HG03095 (cell line): ENCODE measurements at regions not wholly inside any gene's neighbourhood (a gene's known extent, or its start where the extent isn't known, plus 50 kb on each side); places are given as distances from the start of the nearest gene placed in this dataset.
"Not testable (repeated sequence)": the region's sequence is repeated elsewhere in the genome, so short reads cannot be mapped to it uniquely, and the experiment has no call there.

Experiments
- ATAC-seq: cut with Tn5 transposase; IDR thresholded peaks from one replicate; pipeline ENCODE4 v1.9.1; 2021; ENCODE audit warnings: moderate library complexity; ENCODE audit not compliant: unreplicated experiment

DNA sequence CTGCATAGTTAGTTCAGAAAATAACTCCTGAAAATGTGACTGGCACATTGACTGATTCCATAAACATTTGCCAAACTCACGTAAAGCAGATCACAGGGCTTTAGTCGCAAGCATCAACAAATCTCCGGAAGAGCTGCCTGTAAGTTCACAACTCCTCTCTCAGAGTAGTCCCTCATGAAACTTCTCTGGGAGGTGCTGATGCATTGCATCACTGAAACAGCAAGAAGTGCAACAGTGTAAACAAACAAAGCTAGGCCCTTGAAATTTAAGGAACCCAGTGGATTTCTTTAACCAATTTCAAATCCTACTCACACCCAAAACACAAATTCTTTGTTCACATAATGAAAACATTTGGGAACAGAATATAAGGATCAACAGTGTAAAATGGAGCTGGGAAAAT lies 1691.7 kb upstream of the FLRT2 start:
- no peak for ATAC-seq

GRCh38 chr14:83842547-83842946 lies 1687.4 kb upstream of the FLRT2 start:
- ATAC-seq = no peak

GRCh38 chr14:83847102-83847501 lies 1682.8 kb upstream of the FLRT2 start:
- ATAC-seq = no peak

DNA sequence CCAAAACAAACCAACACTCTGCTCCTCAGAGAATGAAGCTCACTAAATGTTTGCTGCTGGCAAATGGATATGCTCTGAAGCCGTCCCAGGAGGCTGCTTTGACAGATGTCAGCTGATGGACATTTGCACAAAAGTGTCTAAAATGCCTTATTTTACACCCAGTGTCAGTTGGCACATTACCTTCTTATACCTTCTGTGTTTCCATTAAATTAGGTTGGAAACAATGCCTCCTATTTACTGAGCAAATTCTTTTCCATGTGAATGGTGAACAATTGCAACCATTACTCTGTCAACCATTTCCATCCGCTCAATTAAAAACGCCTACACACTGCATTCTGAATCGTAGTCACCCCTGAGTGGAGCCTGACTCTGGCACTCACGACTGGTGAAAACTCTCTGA lies 1679.9 kb upstream of the FLRT2 start:
- ATAC-seq = no peak

GRCh38 chr14:83856334-83856733 lies 1673.6 kb upstream of the FLRT2 start:
- no peak for ATAC-seq

DNA sequence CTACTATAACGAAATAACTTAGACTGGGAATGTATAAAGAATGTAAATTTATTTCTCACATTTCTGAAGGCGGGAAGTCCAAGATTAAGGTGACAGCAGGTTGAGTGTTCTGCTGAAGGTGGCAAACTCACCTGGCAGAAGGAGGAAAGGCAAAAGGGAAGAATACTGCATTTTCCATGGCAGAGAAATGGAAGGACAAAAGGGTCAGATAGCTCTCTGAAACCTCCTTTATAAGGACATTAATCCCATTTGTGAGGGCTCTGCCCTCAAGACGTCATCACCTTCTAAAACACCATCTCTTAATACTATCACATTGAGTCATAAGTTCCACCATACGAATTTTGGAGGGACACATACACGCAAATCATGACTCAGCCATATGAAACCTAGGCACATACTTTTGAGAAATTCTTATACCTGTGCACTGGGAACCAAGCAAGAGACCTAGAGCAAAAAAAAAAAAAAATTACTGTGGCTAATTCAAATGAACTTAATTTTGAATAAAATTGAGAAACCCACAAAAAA lies 1669.3 kb upstream of the FLRT2 start:
- no peak for ATAC-seq

- no peak for ATAC-seq
Measured at GRCh38 chr14:83863042-83863774, 1666.7 kb upstream of the FLRT2 start.

DNA sequence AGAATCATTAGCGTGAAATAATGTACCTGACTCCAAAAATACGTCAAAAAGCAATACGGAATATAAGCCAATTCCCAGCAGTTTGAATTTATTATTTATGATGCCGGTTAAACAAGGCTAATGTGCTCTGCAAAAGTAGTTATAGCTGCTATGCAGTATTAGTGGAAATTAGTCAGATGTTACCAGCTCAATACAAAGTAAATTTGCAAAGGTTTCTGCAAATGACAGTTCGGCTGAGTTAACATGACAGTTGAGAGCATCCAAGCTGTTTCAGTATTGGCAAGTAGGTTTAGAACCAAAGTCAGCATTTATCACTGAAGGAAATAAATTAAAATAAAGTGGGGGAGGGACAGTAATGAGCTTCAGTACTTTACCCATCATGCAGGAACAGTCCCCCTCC lies 1665.8 kb upstream of the FLRT2 start:
- no peak for ATAC-seq

- ATAC-seq = no peak
Measured at GRCh38 chr14:83867566-83868225, 1662.2 kb upstream of the FLRT2 start.

DNA sequence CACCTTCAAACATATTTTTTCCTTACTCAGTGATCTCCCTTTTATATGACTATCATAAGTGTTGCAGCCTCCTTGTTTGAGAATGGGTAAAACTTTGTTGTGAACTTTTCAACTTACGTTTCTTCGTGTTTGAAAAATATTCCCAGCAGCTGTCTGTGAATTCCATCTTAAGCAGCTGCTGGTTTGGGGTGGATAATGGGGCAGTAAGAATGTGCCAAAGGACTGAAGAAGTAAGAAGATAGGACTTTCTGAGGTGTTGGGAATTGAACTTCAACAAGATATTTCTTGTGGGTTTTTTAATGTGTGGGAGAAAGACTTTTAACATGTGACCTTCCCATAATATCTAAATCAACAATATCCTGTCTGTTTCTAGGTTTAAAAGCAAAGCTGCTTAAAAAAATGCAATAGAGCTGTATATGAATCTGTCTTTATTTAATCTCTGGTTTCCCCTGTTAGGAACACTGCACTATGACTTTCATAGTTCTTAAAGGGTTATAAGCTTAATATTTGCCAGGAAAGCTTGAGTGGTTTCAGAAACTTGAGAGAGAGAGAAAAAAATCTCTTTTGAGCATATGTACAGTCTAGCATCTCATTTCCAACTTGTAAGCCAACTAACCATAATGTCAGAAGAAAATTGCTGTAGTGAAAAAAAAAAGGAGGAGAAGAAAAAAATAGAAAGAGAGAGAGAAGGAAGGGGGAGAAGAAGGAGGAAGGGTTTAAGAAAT lies 1659.2 kb upstream of the FLRT2 start:
- ATAC-seq = no peak

GRCh38 chr14:83873669-83874068 lies 1656.3 kb upstream of the FLRT2 start:
- ATAC-seq = no peak

GRCh38 chr14:83874662-83875061 lies 1655.3 kb upstream of the FLRT2 start:
- no peak for ATAC-seq

DNA sequence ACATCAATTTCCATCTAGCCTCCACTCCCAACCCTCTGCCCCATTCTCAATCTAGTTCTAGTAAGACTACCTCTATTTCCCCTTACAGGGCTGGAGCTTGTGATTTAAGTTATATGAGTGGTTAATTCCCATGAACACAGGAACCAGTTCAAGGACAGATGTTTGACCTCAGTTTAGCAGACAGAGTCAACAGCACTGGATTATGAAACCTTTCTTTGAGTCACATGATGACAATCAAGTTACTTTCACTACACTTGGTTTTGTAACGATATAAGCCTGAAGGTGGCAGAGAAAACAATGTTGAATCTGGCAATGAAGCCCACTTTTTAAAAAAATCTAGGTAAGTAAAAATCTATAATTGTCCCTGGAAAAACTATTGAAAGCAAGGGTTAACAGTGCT lies 1646.2 kb upstream of the FLRT2 start:
- ATAC-seq = no peak

DNA sequence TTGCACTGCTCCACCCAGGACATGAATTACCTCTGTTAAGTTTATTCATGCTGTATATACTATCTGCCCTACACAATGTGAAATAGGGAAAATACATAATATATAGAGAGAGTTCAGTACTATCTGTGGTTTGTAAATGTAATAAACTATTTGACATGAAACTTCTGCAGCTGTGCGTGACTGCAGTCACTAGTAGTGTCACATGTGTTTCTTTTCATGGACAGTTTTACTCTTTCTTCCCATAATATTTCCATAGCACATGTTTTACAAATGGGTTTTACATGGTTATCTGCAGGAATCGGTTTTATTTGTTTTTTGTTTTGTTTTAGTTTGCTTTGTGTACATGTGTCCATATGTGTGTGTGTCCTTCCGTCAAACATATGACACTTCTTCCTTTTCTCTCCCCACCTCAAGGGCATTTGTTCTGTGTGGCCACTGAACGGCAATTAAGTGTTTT lies 1644.1 kb upstream of the FLRT2 start:
- ATAC-seq = no peak

DNA sequence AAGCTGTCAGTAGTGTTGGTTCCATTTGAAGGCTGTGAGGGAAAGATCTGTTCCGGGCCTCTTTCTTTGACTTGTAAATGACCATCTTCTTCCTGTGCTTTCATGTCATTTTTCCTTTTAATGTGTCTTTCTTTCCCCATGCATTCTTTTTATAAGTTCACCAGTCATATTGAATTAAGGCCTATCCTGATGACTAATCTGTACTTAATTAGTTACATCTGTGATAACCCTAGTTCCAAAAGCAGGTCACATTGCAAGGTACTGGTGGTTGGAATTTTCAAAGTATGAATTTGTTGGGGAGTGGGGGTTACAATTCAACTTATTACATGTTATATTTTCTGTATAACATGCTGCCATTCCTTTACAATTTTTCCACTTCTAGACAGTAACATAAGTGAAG lies 1642.1 kb upstream of the FLRT2 start:
- no peak for ATAC-seq

DNA sequence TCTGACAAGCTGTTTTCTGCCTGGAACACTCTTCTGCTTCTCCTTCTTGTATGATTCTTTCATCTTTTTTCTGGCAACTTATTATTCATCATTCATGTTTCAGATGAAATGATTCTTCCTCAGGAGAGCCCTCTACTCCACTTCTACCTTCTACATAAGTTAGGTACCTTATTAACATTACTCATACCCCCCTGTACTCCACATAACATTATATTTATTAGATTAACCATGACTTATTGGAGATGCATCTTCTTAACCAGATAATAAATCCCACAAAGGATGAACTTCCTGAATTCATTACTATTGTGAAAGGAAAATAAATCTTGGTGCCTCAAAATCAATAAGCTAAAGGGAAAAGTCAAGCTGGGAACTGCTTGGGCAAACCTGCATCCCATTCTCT lies 1636.5 kb upstream of the FLRT2 start:
- ATAC-seq = no peak

- ATAC-seq = no peak
Measured at GRCh38 chr14:83894568-83894967, 1635.4 kb upstream of the FLRT2 start.

DNA sequence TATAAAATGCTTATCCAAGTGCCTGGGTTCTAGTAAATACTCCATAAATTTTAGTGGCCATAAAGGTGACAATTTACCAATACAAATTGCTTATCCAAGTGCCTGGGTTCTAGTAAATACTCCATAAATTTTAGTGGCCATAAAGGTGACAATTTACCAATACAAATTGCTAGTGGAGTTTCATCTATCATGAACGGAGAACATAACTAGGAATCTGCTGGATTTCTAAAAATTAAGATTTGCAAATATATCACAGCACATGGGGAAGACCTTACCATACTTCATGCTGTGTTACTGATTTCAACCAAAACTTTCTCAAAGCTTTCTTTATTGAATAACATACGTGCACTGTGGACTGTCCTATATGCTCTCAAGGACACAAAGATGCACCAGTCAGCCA lies 1631.4 kb upstream of the FLRT2 start:
- ATAC-seq = not testable (repeated sequence)

GRCh38 chr14:83899706-83900105 lies 1630.2 kb upstream of the FLRT2 start:
- ATAC-seq = no peak

DNA sequence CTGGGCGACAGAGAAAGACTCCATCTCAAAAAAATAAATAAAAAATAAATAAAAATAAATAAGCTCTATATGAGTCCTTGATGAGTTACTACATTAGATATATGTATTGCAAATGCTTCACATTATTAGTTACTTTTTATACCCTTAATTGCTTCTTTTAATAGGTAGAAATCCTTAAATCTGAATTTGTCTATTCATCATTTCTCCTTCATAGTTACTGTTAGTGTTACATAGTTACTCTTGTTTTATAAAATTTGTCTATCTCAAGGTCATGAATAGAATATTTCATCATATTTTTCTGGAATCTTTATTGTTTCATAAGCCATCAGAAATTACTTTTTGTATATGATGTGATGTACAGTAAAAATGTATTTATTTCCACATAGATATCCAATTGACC lies 1624.8 kb upstream of the FLRT2 start:
- ATAC-seq = no peak

- no peak for ATAC-seq
Measured at GRCh38 chr14:83908419-83908818, 1621.5 kb upstream of the FLRT2 start.

DNA sequence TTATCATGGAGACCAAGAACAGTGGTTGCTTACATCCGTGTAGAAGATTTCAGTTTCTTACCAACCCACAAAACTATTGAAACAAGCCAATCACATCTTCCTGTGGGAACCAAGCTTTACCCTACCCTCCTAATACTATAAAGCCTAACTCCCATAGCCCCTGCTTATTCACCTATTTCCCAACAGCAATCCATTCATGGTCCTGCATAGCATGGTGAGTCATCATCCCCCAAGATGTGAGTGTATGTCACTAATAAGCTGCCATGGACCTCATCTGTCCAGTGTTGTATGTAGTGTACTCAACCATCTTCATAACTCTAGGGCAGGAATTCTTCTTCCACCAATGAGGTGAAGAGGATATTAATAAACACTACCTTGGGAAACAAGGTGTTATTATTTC lies 1620.4 kb upstream of the FLRT2 start:
- ATAC-seq = no peak
